GM21717 (cell line): ENCODE measurements at regions not wholly inside any gene's neighbourhood (a gene's known extent, or its start where the extent isn't known, plus 50 kb on each side); places are given as distances from the start of the nearest gene placed in this dataset.
"Not testable (repeated sequence)": the region's sequence is repeated elsewhere in the genome, so short reads cannot be mapped to it uniquely, and the experiment has no call there.

Source experiments
- ATAC-seq: cut with Tn5 transposase; IDR thresholded peaks from one replicate; pipeline ENCODE4 v1.9.1; 2021; ENCODE audit warnings: mild to moderate bottlenecking, moderate library complexity; ENCODE audit not compliant: unreplicated experiment

DNA sequence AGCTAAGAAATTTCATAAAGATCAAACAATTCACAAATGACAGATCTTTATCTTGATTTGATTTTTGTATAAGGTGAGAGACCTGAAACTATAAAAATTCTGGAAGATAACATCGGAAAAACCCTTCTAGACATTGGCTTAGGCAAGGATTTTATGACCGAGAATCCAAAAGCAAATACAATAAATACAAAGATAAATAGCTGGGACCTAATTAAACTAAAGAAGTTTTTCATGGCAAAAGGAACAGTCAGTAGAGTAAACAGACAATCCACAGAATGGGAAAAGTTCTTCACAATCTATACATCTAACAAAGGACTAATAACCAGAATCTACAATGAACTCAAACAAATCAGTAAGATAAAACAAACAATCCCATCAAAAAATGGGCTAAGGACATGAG lies 116.9 kb upstream of the BCHE start:
- no peak for ATAC-seq

DNA sequence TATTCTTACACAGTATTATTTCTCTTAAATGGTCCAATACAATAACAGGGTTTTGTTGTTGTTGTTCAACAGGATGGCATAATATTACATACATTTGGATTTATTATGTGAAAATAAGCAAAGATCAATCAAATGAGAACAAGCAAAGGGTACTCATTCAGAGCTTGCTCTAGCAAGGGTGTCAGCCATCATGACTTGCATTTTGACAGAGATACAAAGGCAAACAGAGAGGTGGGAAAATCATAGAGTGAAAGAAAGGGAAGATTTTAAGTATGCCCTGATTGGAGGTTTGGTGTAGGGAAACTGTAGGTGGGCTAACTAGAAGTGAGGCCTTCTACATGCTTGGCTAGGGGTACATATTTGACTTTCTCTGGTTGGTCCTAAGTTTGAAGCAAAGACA lies 109.1 kb upstream of the BCHE start:
- no peak for ATAC-seq

DNA sequence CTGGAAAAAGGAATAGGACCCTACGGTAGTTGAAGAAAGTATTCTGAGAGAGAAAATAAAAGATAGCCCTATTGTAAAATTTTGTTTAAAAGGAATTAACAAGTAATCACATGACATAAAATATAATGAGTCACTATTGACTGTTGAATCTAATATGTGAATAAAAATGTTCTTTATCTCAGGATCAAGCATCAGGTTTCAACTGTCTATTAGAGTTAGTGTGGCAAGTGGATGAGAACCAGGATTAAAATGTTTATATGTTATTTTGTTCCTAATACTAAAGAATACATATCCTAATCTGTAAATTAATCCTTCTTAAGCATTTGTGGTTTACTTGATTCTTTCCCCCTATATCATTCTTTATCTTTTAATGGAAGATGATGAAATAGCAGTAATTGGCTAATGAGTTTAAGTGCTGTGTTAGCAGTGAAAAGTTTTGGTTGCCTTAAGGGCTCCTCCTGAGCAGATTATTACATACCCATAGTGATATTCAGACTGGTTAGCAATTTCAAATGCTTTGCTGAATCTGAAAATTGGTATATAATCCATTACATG lies 101.8 kb upstream of the BCHE start:
- ATAC-seq = no peak

DNA sequence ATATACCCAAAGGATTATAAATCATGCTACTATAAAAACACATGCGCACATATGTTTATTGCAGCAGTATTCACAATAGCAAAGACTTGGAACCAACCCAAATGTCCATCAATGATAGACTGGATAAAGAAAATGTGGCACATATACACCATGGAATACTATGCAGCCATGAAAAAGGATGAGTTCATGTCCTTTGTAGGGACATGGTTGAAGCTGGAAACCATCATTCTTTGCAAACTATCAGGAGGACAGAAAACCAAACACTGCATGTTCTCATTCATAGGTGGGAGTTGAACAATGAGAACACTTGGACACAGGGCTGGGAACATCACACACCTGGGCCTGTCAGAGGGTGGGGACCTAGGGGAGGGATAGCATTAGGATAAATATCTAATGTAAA lies 98.9 kb upstream of the BCHE start:
- ATAC-seq = not testable (repeated sequence)

DNA sequence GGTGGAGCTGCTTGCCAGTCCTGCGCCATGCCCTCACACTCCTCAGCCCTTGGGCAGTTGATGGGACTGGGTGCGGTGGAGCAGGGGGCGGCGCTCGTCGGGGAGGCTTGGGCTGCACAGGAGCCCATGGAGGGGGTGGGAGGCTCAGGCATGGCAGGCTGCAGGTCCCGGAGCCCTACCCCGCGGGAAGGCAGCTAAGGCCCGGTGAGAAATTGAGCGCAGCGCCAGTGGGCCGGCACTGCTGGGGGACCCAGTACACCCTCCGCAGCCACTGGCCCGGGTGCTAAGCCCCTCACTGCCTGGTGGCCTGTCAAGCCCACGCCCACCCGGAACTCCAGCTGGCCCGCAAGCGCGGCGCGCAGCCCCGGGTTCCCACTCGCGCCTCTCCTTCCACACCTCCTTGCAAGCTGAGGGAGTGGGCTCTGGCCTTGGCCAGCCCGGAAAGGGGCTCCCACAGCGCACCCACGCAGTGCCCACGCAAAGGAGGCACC lies 87.1 kb upstream of the BCHE start:
- ATAC-seq = not testable (repeated sequence)

DNA sequence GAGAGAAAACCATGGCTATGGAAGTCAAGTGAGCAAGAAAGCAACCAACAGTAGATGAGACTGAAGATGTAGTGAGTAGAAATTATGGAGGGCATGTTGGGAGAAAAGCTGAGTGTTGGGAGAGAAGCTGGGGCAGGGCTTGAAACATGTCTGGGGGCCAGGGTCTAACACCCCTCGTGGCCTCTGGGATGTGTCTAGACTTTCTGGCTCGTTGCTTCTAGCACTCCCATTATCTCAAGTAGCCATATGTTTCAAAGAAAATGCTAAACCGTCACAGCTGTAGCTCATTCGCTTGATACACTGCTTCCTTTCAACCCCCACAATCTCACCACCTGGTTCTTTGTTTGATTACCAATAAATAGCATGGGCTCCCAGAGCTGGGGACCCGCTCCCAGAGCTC lies 83.8 kb upstream of the BCHE start:
- no peak for ATAC-seq

DNA sequence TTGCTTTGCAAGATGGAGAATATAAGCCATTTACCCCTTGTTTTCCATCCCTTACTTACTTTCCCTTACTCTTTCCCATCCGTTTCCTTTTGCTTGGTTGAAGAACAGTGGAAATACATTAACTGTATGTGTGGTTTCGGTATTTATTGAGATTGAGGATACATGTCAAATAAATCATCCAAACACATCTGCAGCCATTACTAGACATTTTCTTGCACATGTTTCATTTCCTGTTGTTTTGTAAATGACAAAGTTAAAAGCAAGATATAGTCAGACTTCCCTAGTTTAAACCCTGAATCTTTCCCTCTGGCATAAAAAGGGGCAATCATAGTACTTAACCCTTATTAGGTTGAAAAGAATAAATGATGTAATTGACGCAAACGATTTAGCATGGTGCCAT lies 82.1 kb upstream of the BCHE start:
- no peak for ATAC-seq

DNA sequence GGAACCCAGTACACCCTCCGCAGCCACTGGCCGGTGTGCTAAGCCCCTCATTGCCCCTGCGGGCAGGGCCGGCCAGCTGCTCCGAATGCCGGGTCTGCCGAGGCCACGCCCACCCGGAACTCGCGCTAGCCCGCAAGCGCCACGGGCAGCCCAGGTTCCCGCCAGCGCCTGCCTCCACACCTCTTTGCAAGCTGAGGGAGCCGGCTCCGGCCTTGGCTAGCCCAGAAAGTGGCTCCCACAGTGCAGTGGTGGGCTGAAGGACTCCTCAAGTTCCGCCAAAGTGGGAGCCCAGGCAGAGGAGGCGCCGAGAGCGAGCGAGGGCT lies 81.4 kb upstream of the BCHE start:
- ATAC-seq = no peak

DNA sequence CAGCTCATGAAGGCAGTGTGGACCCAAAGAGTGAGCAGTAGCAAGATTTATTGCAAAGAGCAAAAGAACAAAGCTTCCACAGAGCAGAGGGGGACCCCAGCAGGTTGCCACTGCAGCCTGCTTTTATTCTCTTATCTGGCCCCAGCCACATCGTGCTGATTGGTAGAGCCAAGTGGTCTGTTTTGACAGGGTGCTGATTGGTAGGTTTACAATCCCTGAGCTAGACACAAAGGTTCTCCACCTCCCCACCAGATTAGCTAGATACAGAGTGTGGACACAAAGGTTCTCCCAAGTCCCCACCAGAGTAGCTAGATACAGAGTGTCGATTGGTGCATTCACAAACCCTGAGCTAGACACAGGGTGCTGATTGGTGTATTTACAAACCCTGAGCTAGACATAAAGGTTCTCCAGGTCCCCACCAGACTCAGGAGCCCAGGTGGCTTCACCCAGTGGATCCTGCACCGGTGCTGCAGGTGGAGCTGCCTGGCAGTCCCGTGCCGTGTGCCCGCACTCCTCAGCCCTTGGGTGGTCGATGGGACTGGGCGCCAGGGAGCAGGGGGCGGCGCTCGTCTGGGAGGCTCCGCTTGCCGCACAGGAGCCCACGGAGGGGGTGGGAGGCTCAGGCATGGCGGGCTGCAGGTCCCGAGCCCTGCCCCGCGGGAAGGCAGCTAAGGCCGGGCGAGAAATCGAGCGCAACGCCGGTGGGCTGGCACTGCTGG lies 80.9 kb upstream of the BCHE start:
- ATAC-seq = not testable (repeated sequence)

DNA sequence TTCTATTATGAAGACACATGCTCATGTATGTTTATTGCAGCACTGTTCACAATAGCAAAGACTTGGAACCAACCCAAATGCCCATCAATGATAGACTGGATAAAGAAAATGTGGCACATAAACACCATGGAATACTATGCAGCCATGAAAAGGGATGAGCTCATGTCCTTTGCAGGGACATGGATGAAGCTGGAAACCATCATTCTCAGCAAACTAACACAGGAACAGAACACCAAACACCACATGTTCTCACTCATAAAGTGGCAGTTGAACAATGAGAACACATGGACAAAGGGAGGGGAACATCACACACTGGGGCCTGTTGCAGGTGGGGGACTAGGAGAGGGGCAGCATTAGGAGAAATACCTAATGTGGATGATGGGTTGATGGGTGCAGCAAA lies 77.9 kb upstream of the BCHE start:
- not testable (repeated sequence) for ATAC-seq

DNA sequence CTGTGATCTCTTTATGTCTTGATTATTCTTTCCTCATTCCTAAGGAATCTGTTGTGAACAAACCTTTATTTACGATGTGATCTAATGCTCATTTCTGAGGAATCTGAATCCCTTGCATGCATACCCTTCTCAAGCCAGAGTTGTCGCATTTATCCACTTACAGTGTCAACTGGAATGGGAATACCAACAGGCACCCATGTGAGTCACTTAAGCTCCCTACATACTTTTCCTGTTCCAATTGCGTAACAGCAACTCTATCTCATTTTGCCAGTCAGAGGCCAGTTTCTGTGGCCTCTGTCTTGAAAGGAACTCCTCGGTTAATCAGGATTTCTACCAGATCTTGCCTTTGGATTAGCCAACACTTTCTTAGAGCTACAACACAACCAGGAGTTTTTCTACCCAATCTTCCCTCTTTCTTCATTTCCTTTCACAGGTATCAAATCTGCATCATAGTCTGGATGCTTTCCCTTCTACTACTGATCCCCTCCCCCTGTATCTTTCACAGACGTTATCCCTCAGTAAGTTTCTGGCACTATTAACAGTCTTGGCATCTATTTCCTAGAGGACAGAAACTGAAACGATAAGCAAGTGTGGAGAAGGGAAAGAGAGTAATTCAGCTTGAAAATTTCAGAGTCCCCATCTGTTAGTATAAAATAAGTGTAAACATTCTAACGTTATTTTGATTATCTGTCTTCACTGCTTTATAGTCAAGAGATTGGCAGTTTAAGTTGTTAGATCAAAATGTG lies 66.8 kb upstream of the BCHE start:
- no peak for ATAC-seq

DNA sequence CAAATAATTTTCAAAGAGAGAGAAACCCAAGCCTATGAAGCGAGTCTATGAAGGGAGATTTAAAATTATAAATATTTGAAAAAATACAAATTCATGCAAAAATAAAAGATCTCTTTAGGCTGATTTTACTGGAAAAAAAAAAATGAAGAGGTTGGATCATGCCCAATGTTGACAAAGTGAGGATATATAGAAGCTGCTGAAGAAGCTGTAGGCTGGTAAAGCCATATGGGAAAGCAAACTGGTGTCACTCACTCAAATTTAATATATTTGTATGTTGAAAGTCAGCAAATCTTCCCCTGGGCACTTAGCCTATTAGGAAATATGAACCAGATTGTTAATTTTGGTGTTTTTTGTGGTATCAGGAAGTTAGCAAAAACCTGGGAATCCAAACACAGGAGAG lies 61.8 kb upstream of the BCHE start:
- ATAC-seq = no peak

DNA sequence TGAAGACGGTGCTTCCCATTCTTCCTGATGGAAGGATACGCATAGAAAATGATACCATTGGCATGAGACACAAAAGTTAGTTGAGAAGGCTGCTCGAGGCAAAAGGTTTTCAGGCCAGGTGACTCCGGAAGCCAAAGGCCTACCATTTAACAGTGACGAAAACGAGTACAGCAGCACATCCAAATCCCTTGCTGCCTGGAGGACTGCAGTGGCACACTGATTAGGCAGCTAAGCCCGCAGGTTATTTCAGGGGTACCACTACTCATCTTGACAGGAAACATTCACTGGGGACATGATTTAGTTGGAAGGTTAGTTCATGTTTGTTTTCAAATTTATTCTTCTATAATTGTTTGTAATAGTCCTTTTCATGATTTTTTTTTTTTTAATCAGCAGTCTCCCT lies 59.9 kb upstream of the BCHE start:
- no peak for ATAC-seq

DNA sequence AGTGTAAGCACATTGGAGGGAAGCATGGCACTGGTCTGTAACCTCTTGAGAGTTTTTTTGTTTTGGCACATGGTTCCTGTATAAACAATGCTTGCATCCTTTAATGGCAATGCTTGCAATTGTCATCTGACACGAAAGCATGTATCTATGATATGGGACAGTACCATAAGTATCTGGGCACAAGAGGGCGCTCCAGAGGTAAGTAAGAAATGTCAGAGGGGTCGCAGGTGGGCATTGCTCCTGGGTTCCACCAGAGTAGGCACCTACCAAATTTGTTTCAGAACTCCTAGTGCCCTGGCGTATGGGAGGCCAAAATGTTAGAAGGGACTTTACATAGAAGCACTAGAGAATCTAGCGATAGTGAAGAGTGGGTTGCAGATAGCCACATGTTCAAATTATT lies 58.7 kb upstream of the BCHE start:
- ATAC-seq = no peak

DNA sequence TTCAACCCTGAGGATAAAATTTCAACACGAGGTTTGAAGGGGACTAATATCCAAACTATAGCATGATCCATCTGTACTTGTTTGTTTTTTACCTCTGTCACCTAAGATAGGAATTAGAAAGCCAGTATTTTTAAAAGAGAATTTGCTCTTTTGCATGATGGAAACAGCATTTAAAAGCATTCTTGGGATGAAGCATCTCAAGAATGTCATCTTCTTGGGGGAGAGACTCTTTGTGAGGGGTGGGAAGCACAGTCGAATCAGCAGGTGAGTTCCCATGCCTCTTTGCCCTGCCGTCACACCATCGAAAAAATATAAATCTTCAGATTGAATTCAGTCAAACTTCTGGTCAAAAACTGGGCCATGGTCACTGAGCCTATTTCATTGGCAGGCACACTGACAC lies 55.3 kb upstream of the BCHE start:
- ATAC-seq = no peak
